IPS DF 4.7 (cell line): ENCODE measurements at regions not wholly inside any gene's neighbourhood (a gene's known extent, or its start where the extent isn't known, plus 50 kb on each side); places are given as distances from the start of the nearest gene placed in this dataset.
"Not testable (repeated sequence)": the region's sequence is repeated elsewhere in the genome, so short reads cannot be mapped to it uniquely, and the experiment has no call there.

Experiments used
- DNase-seq: peaks from one replicate; pipeline ENCODE4 v3.0.0-alpha.2; 2013; ENCODE audit warnings: low spot score; ENCODE audit errors: extremely low read depth

DNA sequence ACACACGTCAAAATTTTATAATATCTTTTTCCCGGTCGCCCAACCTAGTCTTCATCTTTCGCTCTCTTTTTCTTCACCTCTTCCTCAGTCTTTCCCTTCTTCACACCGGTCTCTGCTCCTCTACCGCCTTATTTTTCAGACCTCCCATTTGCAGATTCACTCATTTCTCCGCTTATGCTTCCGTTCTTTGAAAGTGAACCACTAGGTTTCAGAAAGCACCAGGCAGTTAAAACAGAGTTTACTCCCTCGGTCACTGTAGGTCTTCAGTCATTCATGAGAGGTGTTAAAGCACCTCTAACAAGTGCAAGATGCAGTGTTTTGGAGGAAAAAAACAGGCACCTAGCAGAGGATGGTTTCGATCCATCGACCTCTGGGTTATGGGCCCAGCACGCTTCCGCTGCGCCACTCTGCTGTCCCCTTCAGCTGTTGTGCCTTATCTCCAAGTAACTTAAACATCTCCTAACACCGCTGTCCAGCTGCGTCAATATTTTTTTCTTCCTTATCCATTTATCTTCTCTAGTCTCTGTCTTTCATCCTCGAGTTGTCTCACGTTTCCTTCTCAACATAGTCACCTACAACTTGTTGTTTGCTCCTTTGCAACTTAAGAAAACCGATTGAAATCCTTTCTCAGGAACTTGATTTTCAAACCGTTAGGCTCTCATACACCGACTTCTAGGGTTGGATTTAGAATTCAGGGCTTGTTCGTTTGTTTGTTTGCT, 119.7 kb upstream of the ZNF184 start:
- DNase-seq: no peak

DNA sequence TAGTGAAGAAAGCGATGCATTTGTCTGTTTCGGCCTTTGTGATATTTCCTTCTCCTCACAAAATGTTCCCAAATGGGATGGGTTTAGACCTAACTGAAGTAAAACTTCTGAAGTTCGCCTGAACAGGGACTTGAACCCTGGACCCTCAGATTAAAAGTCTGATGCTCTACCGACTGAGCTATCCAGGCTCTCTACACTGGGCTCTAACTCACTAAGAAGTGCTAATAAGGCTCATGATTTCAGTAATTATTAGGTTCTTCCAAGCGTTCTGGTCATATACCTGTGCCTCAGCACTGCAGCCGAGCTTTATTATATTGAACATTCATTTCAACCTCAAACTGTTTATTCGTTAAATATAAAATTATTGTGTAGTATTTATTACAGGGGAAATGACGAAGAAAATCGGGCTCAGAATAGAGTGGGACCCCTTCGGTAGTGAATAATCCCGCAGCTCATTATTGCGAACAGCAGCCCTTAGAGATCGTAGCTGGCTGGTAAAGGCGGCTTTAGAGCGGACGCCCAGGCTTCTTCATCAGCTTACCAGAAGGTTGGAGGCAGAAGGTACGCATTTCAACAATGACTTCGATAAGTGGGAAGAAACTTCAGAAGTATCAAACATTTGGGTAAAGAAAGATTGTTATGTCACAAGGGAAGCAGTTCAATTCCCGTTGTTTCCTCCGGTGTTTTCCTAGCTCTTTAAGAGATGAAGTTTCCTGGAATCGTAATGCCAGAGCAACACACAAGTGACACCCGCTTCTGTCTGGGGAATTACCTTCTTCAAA, 119.0 kb upstream of the ZNF184 start:
- no peak for DNase-seq

DNA sequence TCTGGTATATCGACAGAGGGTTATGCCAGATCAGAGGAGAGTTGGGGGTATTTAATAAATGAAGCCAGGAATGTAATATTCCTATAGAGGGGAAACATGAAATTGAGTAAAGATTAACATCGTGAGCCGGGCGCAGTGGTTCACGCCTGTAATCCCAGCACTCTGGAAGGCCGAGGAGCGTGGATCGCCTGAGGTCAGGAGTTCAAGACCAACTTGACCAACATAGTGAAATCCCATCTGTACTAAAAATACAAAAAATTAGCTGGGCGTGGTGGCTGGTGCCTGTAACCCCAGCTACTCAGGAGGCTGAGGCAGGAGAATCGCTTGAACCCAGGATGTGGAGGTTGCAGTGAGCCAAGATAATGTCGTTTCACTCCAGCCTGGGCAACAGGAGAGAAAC, 112.4 kb upstream of the ZNF184 start:
- not testable (repeated sequence) for DNase-seq

DNA sequence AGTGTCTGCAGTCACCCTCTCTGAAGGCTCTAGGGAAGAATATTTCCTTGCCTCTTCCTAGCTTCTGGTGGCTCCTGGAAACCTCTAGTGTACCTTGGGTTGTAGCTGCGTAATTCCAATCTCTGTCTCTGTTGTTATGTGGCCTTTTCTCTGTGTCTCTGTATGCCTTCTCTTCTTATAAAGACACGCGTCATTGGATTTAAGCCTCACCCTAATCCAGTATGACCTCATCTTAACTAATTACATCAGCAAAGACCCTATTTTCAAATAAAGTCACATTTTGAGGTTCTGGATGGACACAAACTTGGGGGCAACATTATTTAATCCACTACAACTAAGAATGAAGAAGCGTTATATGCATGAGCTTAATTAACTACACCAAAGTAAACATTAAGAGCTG, 111.4 kb upstream of the ZNF184 start:
- no peak for DNase-seq

DNA sequence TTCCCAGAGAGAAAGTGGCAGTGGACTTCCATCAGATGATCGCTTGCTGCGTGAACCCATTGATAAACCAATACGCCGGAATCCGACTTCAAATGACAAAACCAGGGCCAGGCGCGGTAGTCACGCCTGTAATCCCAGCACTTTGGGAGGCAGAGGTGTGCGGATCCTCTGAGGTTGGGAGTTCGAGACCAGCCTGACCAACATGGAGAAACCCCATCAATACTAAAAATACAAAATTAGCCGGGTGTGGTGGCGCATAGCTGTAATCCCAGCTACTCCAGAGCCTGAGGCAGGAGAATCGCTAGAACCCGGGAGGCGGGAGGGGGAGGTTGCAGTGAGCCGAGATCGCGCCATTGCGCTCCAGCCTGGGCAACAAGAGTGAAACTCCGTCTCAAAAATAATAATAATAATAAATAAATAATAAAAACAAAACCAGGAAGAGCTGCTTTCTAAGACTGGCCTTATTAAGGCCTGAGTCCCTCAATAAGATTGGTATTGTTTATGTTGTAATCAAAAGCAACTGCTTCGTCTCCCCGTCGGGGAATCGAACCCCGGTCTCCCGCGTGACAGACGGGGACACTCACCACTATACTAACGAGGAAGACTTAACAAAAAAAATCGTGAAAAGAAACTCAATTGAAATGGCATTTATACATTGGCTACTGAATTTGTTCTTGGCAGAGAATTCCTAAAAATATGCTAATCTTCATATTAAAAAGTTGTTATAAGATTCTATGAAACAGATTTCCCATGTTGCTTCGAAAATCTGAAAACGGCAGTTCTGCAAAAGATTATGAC, 110.2 kb upstream of the ZNF184 start:
- no peak for DNase-seq

GRCh38 chr6:27579973-27580372, 107.1 kb upstream of the ZNF184 start:
- no peak for DNase-seq

DNA sequence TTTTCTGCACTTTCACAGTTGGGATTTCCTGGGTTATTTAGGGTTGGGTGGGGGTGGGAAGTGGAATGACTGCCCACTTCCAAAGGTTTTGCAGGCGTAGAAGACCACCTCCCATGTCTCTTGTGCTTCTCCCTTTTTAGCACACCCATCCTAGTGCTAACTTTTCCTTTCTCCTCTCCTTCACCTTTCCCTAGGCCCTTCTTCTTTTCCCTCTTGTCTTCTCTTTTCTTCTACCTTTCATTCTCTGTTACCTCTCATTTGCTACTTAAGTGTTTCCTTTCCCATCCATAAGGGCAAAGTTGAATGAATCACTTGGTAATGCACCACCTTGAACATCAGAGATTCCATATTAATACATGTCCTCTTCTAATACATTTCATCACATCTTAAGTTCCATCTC, 105.0 kb upstream of the ZNF184 start:
- no peak for DNase-seq

DNA sequence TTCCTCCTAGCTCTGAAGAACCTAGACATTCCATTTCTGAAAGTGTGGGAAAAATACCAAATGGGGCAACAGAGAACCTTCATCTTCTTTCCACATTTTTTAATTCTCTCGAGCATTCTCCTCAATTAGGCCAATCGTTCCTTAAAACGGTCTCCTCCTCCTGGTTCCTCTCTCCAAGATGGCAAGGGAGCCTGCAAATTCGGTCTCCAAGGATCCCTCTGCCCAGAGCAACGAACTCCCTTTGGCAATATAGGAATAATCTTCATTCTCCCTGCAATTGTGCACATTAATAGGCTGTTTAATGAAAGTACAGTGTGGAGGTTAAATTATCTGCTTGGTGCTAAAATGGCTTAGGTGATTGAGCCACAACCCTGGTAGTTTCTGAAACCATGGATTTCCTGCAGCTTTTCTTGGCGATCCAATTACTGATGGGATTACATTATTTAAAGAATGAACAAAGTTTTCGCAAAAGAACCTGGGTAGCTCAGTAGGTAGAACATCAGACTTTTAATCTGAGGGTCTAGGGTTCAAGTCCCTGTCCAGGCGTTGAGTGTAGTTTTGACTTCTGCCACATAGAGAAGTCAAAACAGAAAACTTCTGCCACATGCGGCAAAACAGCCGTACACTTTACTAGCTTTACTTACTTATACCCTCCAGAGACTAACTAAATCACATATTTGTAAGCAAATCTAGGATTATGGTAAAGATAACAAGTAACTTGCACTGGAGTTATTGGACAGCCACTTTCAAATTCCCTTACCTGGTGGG, 102.9 kb upstream of the ZNF184 start:
- no peak for DNase-seq

DNA sequence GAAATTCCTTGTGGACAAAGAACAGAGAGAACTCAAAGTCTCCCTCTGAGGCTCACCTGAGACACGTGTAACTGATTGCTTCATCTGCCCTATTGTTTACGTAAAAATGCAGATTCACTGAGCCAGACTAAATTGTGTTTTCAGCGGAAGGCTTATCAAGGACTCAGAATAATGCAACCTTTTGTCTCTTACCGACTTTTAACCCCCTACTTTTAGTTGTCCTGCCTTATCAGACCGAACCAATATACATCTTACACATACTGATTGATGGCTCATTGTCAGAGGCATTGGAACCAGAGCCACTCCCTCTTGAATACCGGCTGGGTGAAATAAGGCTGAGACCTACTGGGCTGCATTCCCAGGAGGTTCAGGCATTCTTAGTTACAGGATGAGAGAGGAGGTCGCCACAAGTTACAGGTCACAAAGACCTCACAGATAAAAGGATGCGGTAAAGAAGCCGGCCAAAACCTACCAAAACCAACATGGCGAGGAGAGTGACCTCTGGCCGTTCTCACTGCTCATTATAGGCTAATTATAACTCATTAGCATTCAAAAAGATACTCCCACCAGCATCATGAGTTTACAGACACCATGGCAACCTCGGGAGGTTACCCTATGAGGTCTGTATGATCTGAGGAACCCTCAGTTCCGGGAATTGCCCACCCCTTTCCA, 95.5 kb upstream of the ZNF184 start:
- DNase-seq: no peak

DNA sequence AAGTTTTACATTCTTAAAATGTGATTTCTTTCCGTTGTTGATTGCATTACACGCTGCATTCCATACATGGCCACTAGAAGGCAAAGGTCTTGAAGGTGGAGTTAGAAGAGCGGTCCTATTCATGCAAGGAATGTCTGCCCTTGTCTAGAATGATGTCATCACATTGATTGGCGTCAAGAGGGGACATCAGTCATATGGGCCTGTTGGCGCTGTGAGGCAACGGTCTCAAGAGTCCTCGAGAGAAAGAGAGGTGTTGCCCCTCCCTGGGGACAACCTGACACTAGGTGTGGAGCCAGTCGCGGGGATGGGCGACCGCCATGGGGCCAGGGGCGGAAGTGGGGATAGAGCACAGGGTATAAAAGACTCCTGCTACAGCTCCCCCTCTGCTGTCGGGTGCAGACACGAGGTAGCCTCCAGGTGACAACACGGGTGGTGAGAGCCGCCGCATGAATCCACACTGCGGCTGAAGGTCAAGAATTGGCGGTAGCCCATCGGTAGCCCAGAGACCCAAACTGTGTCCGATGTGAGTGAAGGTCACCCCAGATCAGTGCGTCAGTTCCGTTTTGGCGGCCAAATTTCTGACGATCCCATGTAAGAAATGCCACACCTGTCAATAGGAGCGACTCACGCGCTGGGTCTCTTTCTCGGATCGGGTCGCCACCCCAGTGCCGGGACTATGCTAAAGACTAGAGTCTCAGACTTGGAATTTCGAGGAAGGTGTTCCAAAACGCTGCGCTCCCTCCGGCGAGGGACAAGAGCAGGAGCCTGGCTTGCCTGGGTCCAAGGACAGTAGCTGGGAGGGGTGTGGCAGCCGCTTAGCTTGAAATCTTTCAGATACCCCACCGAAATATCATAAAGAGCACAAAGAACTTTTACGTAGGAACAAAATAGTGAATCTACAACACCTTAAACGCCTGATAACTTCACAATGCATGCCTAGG, 93.2 kb upstream of the ZNF184 start:
- DNase-seq: no peak

- DNase-seq: no peak
These were observed 89.1 kb upstream of the ZNF184 start for GRCh38 chr6:27562027-27562410.

- no peak for DNase-seq
These were observed 85.3 kb upstream of the ZNF184 start for GRCh38 chr6:27558028-27558724.

DNA sequence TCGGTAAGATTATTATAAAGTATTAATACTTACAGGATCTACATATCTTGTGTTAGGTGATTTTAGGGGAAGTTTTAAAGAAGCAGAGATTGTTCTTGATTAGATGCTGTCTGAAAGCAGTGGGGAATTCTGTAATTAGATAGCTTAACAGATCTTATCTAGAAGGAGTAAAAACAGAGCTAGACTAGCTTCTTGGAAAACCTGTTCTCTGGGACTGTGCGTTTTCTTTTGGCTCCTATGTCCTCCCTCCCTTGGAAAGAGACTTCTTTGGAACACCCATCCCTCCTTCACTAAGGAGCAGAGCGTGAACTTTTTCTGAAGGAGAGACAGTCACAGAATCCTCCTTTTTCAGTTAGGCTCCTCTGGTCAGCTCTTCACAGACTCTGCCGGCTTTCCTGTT, 83.5 kb upstream of the ZNF184 start:
- DNase-seq: no peak

GRCh38 chr6:27553123-27553904, 80.4 kb upstream of the ZNF184 start:
- no peak for DNase-seq

DNA sequence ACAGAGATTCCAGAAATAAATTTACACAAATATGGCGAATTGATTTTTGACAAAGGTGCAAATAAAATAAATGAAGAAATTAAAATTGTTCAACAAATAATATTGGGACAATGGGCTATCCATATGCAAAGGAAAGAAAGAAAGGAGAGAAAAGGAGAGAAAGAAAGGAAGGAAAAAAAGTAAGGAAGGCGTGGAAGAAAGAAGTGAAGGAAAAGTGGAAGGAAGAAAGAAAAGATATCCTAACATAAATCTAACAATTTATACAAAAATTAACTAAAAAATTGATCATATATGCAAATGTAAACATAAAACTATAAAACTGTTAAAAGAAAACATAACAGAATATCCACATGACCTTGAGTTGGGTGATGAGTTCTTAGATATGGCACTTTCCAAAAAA, 78.7 kb upstream of the ZNF184 start:
- DNase-seq: no peak

DNA sequence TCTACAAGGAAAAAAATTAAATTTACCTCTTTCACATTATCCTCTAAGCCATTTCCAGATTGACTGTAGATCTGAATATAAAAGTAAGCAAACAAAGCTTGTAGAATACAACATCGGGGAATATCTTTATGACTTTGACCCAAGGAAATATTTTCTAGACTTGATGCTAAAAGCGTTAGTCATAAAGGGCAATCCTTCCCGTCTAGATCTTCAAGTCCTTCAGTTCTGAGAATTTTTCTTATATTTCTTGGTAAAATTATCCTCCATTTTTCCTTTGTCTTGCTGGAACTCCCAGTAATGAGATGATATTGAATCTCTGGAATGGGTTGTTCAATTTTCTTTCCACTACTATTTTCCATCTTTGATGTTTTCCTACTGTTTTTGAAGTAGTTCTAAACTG, 77.8 kb upstream of the ZNF184 start:
- DNase-seq: no peak

- not testable (repeated sequence) for DNase-seq
These were observed 76.3 kb upstream of the ZNF184 start for GRCh38 chr6:27549241-27549598.
